ENCODE measurements at regions not wholly inside any gene's neighbourhood (a gene's known extent, or its start where the extent isn't known, plus 50 kb on each side); places are given as distances from the start of the nearest gene placed in this dataset.

DNA sequence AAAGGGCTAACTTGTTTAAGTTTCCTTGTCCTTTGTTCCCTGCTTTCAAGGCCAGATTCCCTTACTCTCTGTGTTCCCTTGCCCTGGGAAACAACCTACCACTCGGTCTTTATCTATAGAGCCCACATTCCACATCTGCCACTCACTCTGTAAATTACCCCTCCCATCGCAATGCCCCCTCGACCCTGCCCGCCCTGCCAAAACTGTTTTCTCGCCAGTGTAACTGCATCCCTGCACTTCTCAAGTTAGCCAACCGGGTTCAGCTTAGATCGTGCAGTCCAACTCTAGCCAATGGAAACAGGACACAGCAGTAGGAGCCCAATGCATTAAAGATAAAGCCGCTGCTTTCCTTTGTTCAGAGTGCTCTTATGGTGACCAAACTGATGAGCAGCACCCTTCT lies 263.6 kb downstream of the TBL1XR1 start:
- no peak for DNase-seq (ENCODE audit: low read depth in 4 of 4, low spot score in 3 of 4)

DNA sequence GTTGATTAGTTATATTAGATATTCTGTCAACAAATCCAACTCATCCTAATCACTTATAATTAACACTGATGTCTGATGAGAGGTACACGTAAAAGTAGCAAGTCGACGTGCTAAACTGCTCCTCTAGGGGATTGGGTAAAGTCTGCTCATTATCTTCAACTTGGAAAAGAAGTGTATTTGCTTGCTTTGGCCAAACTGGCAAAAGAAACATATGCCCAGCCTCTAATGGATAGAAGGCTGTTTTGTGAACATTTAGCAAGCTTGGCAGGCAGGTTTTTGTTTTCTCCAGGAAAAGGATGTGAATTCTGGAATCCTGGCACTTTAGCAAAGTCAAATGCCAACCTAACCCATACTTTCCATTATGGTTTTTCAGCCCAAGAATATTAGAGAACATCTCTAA lies 264.8 kb downstream of the TBL1XR1 start:
- no peak for DNase-seq (ENCODE audit: low read depth in 4 of 4, low spot score in 3 of 4)

DNA sequence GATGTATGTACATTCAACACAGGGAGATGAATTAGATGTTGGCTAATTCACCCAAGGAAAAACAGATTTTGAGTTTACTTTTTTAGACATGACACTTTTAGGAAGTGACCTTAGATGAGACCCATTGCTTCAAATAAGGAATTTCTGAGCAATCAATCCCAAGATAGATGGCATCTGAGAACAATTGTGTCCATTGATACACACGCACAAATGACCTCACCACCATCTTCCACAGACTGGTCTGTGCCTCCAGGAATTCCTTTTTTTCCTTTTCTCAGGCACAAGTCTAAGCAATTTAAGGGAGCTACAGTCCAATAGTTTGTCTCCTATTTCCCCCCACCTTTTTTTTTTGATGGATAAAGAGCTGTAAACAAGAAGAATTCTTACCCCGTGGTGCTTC lies 265.3 kb downstream of the TBL1XR1 start:
- no peak for DNase-seq (ENCODE audit: low read depth in 4 of 4, low spot score in 3 of 4)

GRCh38 chr3:176930942-176931341 lies 266.3 kb downstream of the TBL1XR1 start:
- DNase-seq (ENCODE audit: low read depth in 4 of 4, low spot score in 3 of 4) = no peak

GRCh38 chr3:176928582-176928931 lies 268.7 kb downstream of the TBL1XR1 start:
- no peak for DNase-seq (ENCODE audit: low read depth in 4 of 4, low spot score in 3 of 4)

- DNase-seq (ENCODE audit: low read depth in 4 of 4, low spot score in 3 of 4) = no peak
These were observed 269.3 kb downstream of the TBL1XR1 start for GRCh38 chr3:176927706-176928581.

DNA sequence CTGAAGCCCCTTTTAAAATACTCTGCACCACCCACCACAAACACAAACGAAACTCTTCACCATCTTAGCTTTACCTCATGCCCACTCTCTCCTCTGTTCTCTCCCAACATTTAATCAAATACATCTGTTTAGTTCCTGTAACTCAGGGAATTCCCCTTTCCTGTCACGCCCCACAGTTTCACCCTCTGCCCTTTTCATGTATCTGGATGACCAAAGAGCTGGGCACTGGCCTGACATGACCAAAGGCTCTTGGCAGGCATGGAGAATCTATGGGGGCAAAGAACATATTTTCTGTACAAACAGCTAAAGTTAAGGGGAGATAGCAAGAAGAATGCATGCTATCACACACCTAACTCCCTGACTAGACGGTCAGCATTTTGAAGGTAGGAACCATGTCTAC lies 270.0 kb downstream of the TBL1XR1 start:
- no peak for DNase-seq (ENCODE audit: low read depth in 4 of 4, low spot score in 3 of 4)

- no peak for DNase-seq (ENCODE audit: low read depth in 4 of 4, low spot score in 3 of 4)
These were observed 270.6 kb downstream of the TBL1XR1 start for GRCh38 chr3:176926688-176927087.

DNA sequence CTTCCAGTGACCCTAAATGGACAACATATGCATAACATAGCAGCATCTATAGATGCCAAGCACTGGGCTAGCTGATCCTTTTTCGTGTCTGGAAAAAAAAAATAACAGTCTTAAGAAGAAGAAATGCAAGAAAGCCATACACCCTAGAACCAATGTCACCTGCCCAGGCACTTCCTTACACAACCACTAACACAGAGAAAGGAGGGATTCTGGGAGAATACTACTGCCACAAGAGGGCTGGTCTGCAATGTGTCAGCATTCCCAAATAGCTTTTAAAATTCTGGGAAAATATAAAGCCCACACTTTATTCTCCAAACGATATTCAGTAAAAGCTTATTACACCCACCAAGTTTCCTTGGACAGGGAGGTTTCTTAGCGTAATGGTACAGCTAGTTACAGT lies 271.2 kb downstream of the TBL1XR1 start:
- no peak for DNase-seq (ENCODE audit: low read depth in 4 of 4, low spot score in 3 of 4)

DNA sequence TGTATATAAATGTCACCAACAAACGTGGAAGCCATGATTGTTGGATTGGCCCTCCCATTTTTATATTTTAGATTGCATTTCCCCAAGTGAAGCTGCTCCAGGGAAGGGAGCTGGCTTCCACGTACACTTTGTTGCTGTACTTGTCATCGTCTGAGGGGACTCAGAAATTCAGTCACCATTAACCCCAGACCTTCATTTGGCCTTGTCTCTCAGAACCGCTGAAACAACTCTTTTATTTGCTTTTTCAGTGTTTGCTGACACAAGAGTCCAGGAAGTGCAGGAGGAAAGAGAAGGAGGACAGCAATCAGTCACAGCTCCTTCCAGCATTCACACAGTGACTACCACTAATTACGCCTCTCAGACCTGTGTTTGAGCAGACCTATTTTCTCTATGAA lies 276.5 kb downstream of the TBL1XR1 start:
- DNase-seq (ENCODE audit: low read depth in 4 of 4, low spot score in 3 of 4) = peak in 3 of 4 donors; percentile 25 to 43 (median 28)

DNA sequence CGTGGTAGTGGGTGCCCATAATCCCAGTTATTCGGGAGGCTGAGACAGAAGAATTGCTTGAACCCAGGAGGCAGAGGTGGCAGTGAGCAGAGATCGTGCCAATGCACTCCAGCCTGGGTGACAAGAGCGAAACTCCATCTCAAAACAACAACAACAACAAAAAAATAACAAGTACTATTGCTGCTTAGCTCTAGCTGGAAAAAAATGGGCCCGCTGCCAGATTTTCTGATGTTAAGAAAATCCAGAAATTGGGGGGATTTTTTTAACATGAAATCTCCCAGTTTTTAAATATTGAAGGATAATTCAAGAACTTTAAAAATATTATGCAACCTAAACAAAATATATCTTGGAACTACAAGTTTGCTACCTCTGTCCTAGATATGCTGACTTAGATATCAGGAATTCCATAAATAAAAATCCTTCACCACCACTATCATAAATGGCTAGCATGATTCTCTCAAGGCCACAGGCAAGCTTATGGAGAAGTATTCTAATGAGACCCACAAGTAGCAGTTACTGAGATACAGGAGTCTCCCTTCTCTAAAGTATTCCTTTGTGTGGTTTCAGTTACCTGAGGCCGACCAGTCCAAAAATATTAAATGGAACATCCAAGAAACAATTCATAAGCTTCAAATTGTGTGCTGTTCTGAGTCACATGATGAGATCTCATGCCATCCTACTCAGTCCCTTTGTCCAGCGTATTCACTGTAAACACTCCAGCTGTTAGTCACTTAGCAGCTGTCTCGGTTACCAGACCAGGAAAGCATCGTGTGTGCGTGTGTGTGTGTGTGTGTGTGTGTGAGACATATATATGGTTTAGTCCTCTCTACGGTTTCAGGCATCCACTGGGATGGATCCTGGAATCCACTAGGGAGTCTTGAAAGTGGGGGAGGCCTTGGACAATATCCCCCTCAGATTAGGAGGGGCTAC lies 277.2 kb downstream of the TBL1XR1 start:
- DNase-seq (ENCODE audit: low read depth in 4 of 4, low spot score in 3 of 4) = peak in 3 of 4 donors; percentile 27 to 40 (median 32)

DNA sequence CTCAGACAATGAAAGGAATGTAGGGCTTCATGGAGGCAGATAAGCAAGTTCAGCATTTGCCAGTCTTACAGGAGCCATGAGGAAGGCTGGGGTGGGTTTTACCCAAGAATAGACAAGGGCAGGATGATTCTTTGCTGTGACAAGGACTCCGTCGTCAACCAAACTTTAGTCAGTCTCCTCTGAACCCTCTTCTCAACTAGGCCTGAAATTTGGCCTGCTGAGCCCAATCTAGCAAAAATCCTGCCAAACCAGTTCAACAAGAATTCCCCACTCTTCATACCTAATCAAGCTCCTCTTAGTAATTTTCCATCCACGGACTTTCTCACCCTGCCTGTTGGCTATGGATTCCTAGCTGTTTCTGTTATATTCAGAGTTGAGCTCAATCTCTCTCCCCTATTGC lies 280.5 kb downstream of the TBL1XR1 start:
- DNase-seq (ENCODE audit: low read depth in 4 of 4, low spot score in 3 of 4) = peak in 1 of 4 donors; percentile 23

GRCh38 chr3:176914764-176915163 lies 282.5 kb downstream of the TBL1XR1 start:
- DNase-seq (ENCODE audit: low read depth in 4 of 4, low spot score in 3 of 4) = no peak

- no peak for DNase-seq (ENCODE audit: low read depth in 4 of 4, low spot score in 3 of 4)
These were observed 285.7 kb downstream of the TBL1XR1 start for GRCh38 chr3:176911579-176911978.

- DNase-seq (ENCODE audit: low read depth in 4 of 4, low spot score in 3 of 4) = no peak
These were observed 288.2 kb downstream of the TBL1XR1 start for GRCh38 chr3:176909044-176909443.

GRCh38 chr3:176906046-176906905 lies 291.0 kb downstream of the TBL1XR1 start:
- DNase-seq (ENCODE audit: low read depth in 4 of 4, low spot score in 3 of 4) = peak; percentile 49 to 69 (median 53)

- no peak for DNase-seq (ENCODE audit: low read depth in 4 of 4, low spot score in 3 of 4)
These were observed 292.0 kb downstream of the TBL1XR1 start for GRCh38 chr3:176905331-176905730.

GRCh38 chr3:176904506-176904905 lies 292.8 kb downstream of the TBL1XR1 start:
- no peak for DNase-seq (ENCODE audit: low read depth in 4 of 4, low spot score in 3 of 4)

GRCh38 chr3:176896640-176897039 lies 300.6 kb downstream of the TBL1XR1 start:
- DNase-seq (ENCODE audit: low read depth in 4 of 4, low spot score in 3 of 4) = no peak

GRCh38 chr3:176896165-176896564 lies 301.1 kb downstream of the TBL1XR1 start:
- no peak for DNase-seq (ENCODE audit: low read depth in 4 of 4, low spot score in 3 of 4)

DNA sequence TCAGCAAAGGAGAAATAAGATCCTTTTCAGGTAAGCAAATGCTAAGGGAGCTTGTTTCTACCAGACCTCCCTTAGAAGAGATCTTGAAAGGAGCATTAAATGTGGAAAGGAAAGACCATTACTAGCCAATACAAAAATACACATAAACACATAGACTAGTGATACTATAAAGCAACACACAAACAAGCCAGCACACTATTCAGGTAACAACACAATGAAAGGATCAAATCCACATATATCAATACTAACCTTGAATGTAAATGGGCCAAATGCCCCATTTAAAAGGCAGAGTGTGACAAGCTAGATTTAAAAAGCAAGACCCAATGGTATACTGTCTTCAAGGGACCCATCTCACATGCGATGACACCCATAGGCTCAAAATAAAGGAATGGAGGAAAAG lies 317.6 kb downstream of the TBL1XR1 start:
- no peak for DNase-seq (ENCODE audit: low read depth in 4 of 4, low spot score in 3 of 4)

Data from right renal pelvis (tissue), 4 donors.